Neuronal stem cell (in vitro differentiated cells): ENCODE measurements at regions not wholly inside any gene's neighbourhood (a gene's known extent, or its start where the extent isn't known, plus 50 kb on each side); places are given as distances from the start of the nearest gene placed in this dataset.

Experiments
- DNase-seq: peaks from one replicate; pipeline ENCODE4 v3.0.0-alpha.2; 2013; ENCODE audit warnings: low spot score
- H2AFZ ChIP-seq: one replicate; pipeline ENCODE4 v1.6.1; 2013; ENCODE audit warnings: mild to moderate bottlenecking, low read length, inconsistent platforms
- H2AK5ac ChIP-seq: 2 replicates; pipeline ENCODE4 v1.6.1; 2013; ENCODE audit warnings: low read depth, mild to moderate bottlenecking, inconsistent platforms, low read length, moderate library complexity, mixed read lengths
- H2BK120ac ChIP-seq: 2 replicates; pipeline ENCODE4 v1.6.1; 2013; ENCODE audit warnings: low read depth, mild to moderate bottlenecking, inconsistent platforms, low read length, moderate library complexity, mixed read lengths
- H2BK12ac ChIP-seq: one replicate; pipeline ENCODE4 v1.6.1; 2013; ENCODE audit warnings: low read length, inconsistent platforms
- H2BK15ac ChIP-seq: 2 replicates; pipeline ENCODE4 v1.6.1; 2013; ENCODE audit warnings: mild to moderate bottlenecking, low read length, inconsistent platforms, mixed read lengths
- H2BK5ac ChIP-seq: one replicate; pipeline ENCODE4 v1.6.1; 2013; ENCODE audit warnings: inconsistent platforms, mild to moderate bottlenecking, low read length, moderate library complexity
- H3K14ac ChIP-seq: one replicate; pipeline ENCODE4 v1.6.1; 2013; ENCODE audit warnings: low read length, inconsistent platforms
- H3K18ac ChIP-seq: 2 replicates; pipeline ENCODE4 v1.6.1; 2013; ENCODE audit warnings: low read length, inconsistent platforms
- H3K23ac ChIP-seq: 2 replicates; pipeline ENCODE4 v1.6.1; 2013; ENCODE audit warnings: low read depth, mild to moderate bottlenecking, mixed read lengths, low read length, inconsistent platforms; ENCODE audit not compliant: poor library complexity
- H3K27ac ChIP-seq: replicated peaks from 3 replicates; pipeline ENCODE4 v1.5.1; 2013; ENCODE audit warnings: low read length, inconsistent platforms
- H3K27me3 ChIP-seq, 3 experiments: 2 replicates each; pipeline ENCODE4 v1.6.1; 2013; ENCODE audit warnings: low read length in 3 of 3, mild to moderate bottlenecking in 2 of 3, inconsistent platforms in 1 of 3, low read depth in 1 of 3, mixed read lengths in 1 of 3, moderate library complexity in 1 of 3; ENCODE audit not compliant: control insufficient read depth in 3 of 3, insufficient read depth in 3 of 3
- H3K36me3 ChIP-seq, 2 donors: replicated peaks in 1 of 2; 2 replicates each; pipeline ENCODE4 v1.6.1; 2013; ENCODE audit warnings: low read length in 2 of 2; ENCODE audit not compliant: control insufficient read depth in 2 of 2, insufficient read depth in 2 of 2
- H3K4ac ChIP-seq: 2 replicates; pipeline ENCODE4 v1.6.1; 2013; ENCODE audit warnings: inconsistent platforms, mild to moderate bottlenecking, low read length, moderate library complexity
- H3K4me1 ChIP-seq, 2 donors: 1 replicate in 1 of 2; 2 replicates in 1 of 2; pipeline ENCODE4 v1.6.1; 2013; ENCODE audit warnings: low read length in 2 of 2, low read depth in 1 of 2; ENCODE audit not compliant: control insufficient read depth in 2 of 2, insufficient read depth in 1 of 2
- H3K4me2 ChIP-seq: one replicate; pipeline ENCODE4 v1.6.1; 2013; ENCODE audit warnings: mild to moderate bottlenecking, low read length, inconsistent platforms; ENCODE audit not compliant: insufficient read depth, poor library complexity, severe bottlenecking
- H3K4me3 ChIP-seq, 2 donors: 2 replicates each; pipeline ENCODE4 v1.5.1; 2013; ENCODE audit warnings: low read length in 2 of 2, mild to moderate bottlenecking in 2 of 2, inconsistent platforms in 1 of 2, moderate library complexity in 1 of 2
- H3K79me1 ChIP-seq: one replicate; pipeline ENCODE4 v1.6.1; 2013; ENCODE audit warnings: low read depth, mild to moderate bottlenecking, inconsistent platforms, low read length, moderate library complexity
- H3K9ac ChIP-seq: one replicate; pipeline ENCODE4 v1.6.1; 2013; ENCODE audit warnings: mild to moderate bottlenecking, low read depth, low read length, inconsistent platforms; ENCODE audit not compliant: poor library complexity
- H3K9me3 ChIP-seq, 2 donors: replicated peaks in 1 of 2; 2 replicates each; pipeline versions ENCODE3 to v1.6.1; 2013; ENCODE audit warnings: low read length in 2 of 2, mild to moderate bottlenecking in 2 of 2, inconsistent platforms in 1 of 2, low read depth in 1 of 2, mixed read lengths in 1 of 2, moderate library complexity in 1 of 2; ENCODE audit not compliant: control insufficient read depth in 2 of 2, insufficient read depth in 1 of 2
- H4K8ac ChIP-seq: one replicate; pipeline ENCODE4 v1.6.1; 2013; ENCODE audit warnings: low read depth, mild to moderate bottlenecking, inconsistent platforms, low read length, moderate library complexity
- H4K91ac ChIP-seq: one replicate; pipeline ENCODE4 v1.6.1; 2013; ENCODE audit warnings: low read length, low read depth, mild to moderate bottlenecking, inconsistent platforms; ENCODE audit not compliant: poor library complexity
- WGBS, 2 donors: extraction: QIAGEN DNeasy Blood & Tissue Kit; methylation state at CpG; one replicate each; pipeline ENCODE4 v1.1.7; 2013; ENCODE audit warnings: missing lambda C conversion rate in 2 of 2, mixed read lengths in 1 of 2; ENCODE audit not compliant: insufficient read length in 2 of 2, insufficient replicate concordance in 1 of 2; ENCODE audit errors: extremely low coverage in 2 of 2; 5-methylcytosine and 5-hydroxymethylcytosine counted together

DNA sequence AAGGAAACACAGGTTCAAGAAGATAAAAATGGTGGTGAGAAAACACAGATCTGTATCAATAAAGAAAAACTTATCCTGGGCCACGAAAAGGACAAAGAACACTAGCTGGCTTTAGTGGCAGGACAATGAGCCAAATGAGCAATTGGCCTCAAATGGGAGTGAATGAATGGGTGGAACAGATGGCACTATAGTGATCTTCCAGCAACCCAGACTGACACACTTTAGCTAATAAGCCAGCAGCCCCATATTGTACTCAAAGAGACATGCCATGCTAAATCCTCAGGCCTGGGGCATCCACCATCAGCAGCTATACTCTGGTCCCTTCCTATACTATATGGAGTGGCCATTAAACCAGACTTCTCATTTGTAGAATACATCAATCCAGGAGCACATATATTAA is 60.0 kb upstream of the GADL1 start:
- no CpG with 5 or more reads among the region's 1 CpG for WGBS, 2 donors
- no peak overlapping the region for H3K27ac ChIP-seq
- no peak overlapping the region for H2AFZ ChIP-seq
- H2BK12ac ChIP-seq = no peak overlapping the region
- no peaks in the 10 kb centered on the region for H3K27me3 ChIP-seq
- H3K4ac ChIP-seq = no peak overlapping the region
- no peak for DNase-seq
- peaks cover 0 to 3% of the 10 kb centered on the region in 2 donors for H3K4me1 ChIP-seq
- no peak overlapping the region for H3K18ac ChIP-seq
- H4K91ac ChIP-seq = no peak overlapping the region
- H3K79me1 ChIP-seq = no peaks in the 10 kb centered on the region
- H4K8ac ChIP-seq = no peak overlapping the region
- H3K23ac ChIP-seq = no peak overlapping the region
- no peak overlapping the region for H3K9ac ChIP-seq
- H3K4me2 ChIP-seq = no peak overlapping the region
- no peak overlapping the region for H3K4me3 ChIP-seq
- H2BK5ac ChIP-seq = no peak overlapping the region
- no peaks in the 10 kb centered on the region for H3K36me3 ChIP-seq
- H3K14ac ChIP-seq = no peak overlapping the region
- no peak overlapping the region for H2BK120ac ChIP-seq
- H3K9me3 ChIP-seq = peaks cover 0 to 6% of the 10 kb centered on the region in 2 donors
- H2AK5ac ChIP-seq = no peak overlapping the region
- H2BK15ac ChIP-seq = no peak overlapping the region

DNA sequence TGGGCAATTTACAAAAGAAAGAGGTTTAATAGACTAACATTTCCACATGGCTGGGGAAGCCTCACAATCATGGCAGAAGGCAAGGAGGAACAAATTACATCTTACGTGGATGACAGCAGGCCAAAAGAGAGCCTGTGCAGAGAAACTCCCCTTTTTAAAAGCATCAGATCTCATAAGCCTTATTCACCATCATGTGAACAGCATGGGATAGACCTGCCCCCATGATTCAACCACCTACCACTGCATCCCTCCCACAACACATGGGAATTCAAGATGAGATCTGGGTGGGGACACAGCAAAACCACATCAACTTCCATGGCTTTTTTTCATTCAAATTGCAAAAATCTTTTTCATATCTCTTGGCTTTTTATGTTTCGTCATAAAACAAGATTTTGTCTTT is 67.6 kb upstream of the GADL1 start:
- Histone ChIP-seq H2BK120ac (no peak overlapping the region), H3K36me3 (no peaks in the 10 kb centered on the region), H3K9ac (no peak overlapping the region), H2BK12ac (no peak overlapping the region), H3K9me3 (peaks cover 0 to 3% of the 10 kb centered on the region in 2 donors), H3K4ac (no peak overlapping the region), H2BK5ac (no peak overlapping the region), H3K27ac (no peak overlapping the region), H3K79me1 (no peaks in the 10 kb centered on the region), H3K4me2 (no peak overlapping the region), H2AK5ac (no peak overlapping the region), H3K18ac (no peak overlapping the region), H2AFZ (no peak overlapping the region), H3K4me1 (no peaks in the 10 kb centered on the region), H3K14ac (no peak overlapping the region), H2BK15ac (no peak overlapping the region), H4K8ac (no peak overlapping the region), H4K91ac (no peak overlapping the region), H3K27me3 (no peaks in the 10 kb centered on the region), H3K23ac (no peak overlapping the region), H3K4me3 (no peak overlapping the region)
- WGBS, 2 donors = no CpG with 5 or more reads among the region's 2 CpGs
- no peak for DNase-seq

DNA sequence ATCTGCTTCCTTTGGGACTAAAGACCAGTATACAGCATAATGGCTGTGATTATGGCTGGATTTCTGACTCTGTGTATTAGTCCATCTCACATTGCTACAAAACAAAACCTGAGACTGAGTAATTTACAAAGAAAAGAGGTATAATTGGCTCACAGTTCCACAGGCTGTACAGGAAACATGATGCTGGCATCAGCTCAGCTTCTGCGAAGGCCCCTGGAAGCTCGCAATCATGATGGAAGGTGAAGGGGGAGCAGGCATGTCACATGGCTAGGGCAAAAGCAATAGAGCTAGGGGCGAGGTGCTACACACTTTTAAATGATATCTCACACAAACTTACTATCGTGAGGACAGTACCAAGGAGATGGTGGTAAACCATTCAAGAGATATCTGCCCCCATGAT is 68.0 kb upstream of the GADL1 start:
- no CpG with 5 or more reads among the region's 4 CpGs for WGBS, 2 donors
- no peak for DNase-seq
- H2BK5ac ChIP-seq = no peak overlapping the region
- H3K36me3 ChIP-seq = no peaks in the 10 kb centered on the region
- no peak overlapping the region for H2AK5ac ChIP-seq
- no peak overlapping the region for H2AFZ ChIP-seq
- peaks cover 0 to 3% of the 10 kb centered on the region in 2 donors for H3K9me3 ChIP-seq
- H3K18ac ChIP-seq = no peak overlapping the region
- no peak overlapping the region for H2BK12ac ChIP-seq
- no peak overlapping the region for H3K9ac ChIP-seq
- H3K4me2 ChIP-seq = no peak overlapping the region
- no peak overlapping the region for H4K91ac ChIP-seq
- H3K4me3 ChIP-seq = no peak overlapping the region
- no peaks in the 10 kb centered on the region for H3K27me3 ChIP-seq
- H2BK15ac ChIP-seq = no peak overlapping the region
- no peak overlapping the region for H3K14ac ChIP-seq
- H3K27ac ChIP-seq = no peak overlapping the region
- H4K8ac ChIP-seq = no peak overlapping the region
- no peaks in the 10 kb centered on the region for H3K4me1 ChIP-seq
- H3K23ac ChIP-seq = no peak overlapping the region
- H3K4ac ChIP-seq = no peak overlapping the region
- no peak overlapping the region for H2BK120ac ChIP-seq
- no peaks in the 10 kb centered on the region for H3K79me1 ChIP-seq

DNA sequence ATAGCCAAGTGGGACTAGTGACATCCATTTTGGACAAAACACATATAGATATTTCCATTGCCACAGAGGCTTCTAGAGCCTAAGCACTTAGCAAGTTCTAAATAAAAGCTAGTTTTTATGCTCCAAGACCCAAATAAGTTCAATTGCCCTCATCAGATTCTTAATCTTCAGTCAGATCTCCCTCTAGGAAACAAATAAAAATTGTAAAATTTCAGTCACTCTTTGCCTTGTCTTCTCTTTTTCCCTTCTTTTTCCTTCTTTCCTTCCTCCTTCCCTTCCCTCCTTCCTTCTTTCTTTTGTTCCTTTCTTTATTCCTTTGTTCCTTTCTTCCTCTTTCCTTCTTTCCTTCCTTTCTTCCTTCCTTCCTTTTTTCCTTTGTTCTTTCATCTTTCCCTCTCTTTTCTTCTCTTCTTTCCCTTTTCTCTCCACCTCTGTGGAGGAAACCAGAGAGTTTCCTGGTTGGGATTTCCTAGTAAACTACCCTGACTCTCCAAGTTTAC is 68.8 kb upstream of the GADL1 start:
- peaks cover 0 to 3% of the 10 kb centered on the region in 2 donors for H3K9me3 ChIP-seq
- no peak overlapping the region for H3K4ac ChIP-seq
- H3K9ac ChIP-seq = no peak overlapping the region
- H4K91ac ChIP-seq = no peak overlapping the region
- no peak overlapping the region for H2BK12ac ChIP-seq
- H3K14ac ChIP-seq = no peak overlapping the region
- H3K4me2 ChIP-seq = no peak overlapping the region
- no peaks in the 10 kb centered on the region for H3K27me3 ChIP-seq
- no peak for DNase-seq
- no peak overlapping the region for H3K4me3 ChIP-seq
- no peak overlapping the region for H3K23ac ChIP-seq
- H2AFZ ChIP-seq = no peak overlapping the region
- H3K79me1 ChIP-seq = no peaks in the 10 kb centered on the region
- no peaks in the 10 kb centered on the region for H3K4me1 ChIP-seq
- no peak overlapping the region for H4K8ac ChIP-seq
- H3K18ac ChIP-seq = no peak overlapping the region
- no peak overlapping the region for H2BK5ac ChIP-seq
- H2BK120ac ChIP-seq = no peak overlapping the region
- H2AK5ac ChIP-seq = no peak overlapping the region
- H2BK15ac ChIP-seq = no peak overlapping the region
- no peak overlapping the region for H3K27ac ChIP-seq
- H3K36me3 ChIP-seq = no peaks in the 10 kb centered on the region
